Fibroblast of lung (primary cell): ENCODE measurements at regions not wholly inside any gene's neighbourhood (a gene's known extent, or its start where the extent isn't known, plus 50 kb on each side); places are given as distances from the start of the nearest gene placed in this dataset.

ENCODE experiments used
- DNase-seq, 2 donors: peaks; one replicate each; pipeline versions ENCODE4 v3.0.0 to v3.0.0-alpha.2; 2010; ENCODE audit warnings: low read depth in 2 of 2
- H2AFZ ChIP-seq: 2 replicates; pipeline ENCODE4 v1.5.1; 2012; ENCODE audit warnings: low read length, control low read depth, inconsistent platforms
- H3K27ac ChIP-seq: 2 replicates; pipeline ENCODE4 v1.5.1; 2011; ENCODE audit warnings: low read length, control low read depth; ENCODE audit not compliant: insufficient read depth
- H3K27me3 ChIP-seq: 2 replicates; pipeline ENCODE4 v1.5.1; 2011; ENCODE audit warnings: mild to moderate bottlenecking, low read length; ENCODE audit not compliant: control insufficient read depth, insufficient read depth
- H3K36me3 ChIP-seq: 2 replicates; pipeline ENCODE4 v1.5.1; 2011; ENCODE audit warnings: low read length; ENCODE audit not compliant: control insufficient read depth, insufficient read depth
- H3K4me1 ChIP-seq: 2 replicates; pipeline ENCODE4 v1.5.1; 2011; ENCODE audit warnings: low read length; ENCODE audit not compliant: control insufficient read depth, insufficient read depth; ENCODE audit errors: extremely low read depth
- H3K4me2 ChIP-seq: 2 replicates; pipeline ENCODE4 v1.5.1; 2011; ENCODE audit warnings: low read length, control low read depth; ENCODE audit not compliant: insufficient read depth; ENCODE audit errors: extremely low read depth
- H3K4me3 ChIP-seq, 4 experiments: fragments of 200-600 bp in 1 of 4; sonication (generic) in 1 of 4; replicated peaks in 1 of 4; 2 replicates each; pipeline ENCODE4 v1.5.1; 2011 to 2016; ENCODE audit warnings: low read length in 4 of 4, low read depth in 3 of 4, mild to moderate bottlenecking in 3 of 4, control low read depth in 2 of 4, inconsistent platforms in 1 of 4, mixed read lengths in 1 of 4; ENCODE audit not compliant: insufficient read depth in 1 of 4; ENCODE audit errors: control extremely low read depth in 1 of 4
- H3K79me2 ChIP-seq: 2 replicates; pipeline ENCODE4 v1.5.1; 2012; ENCODE audit warnings: mild to moderate bottlenecking, low read length, inconsistent platforms; ENCODE audit not compliant: control insufficient read depth, insufficient read depth
- H3K9ac ChIP-seq: 2 replicates; pipeline ENCODE4 v1.5.1; 2011; ENCODE audit warnings: mild to moderate bottlenecking, low read length, control low read depth; ENCODE audit not compliant: insufficient read depth
- H3K9me3 ChIP-seq: 2 replicates; pipeline ENCODE4 v1.5.1; 2012; ENCODE audit warnings: low read depth, low read length; ENCODE audit not compliant: control insufficient read depth, insufficient read depth
- H4K20me1 ChIP-seq: 2 replicates; pipeline ENCODE4 v1.5.1; 2011; ENCODE audit warnings: low read length; ENCODE audit not compliant: control insufficient read depth, insufficient read depth; ENCODE audit errors: extremely low read depth
- CTCF ChIP-seq, 2 donors: IDR thresholded peaks in 1 of 2; conservative IDR thresholded peaks in 1 of 2; 1 replicate in 1 of 2; 2 replicates in 1 of 2; pipeline ENCODE4 v1.5.1; 2011 to 2012; ENCODE audit warnings: low read length in 2 of 2, control low read depth in 1 of 2, inconsistent platforms in 1 of 2, low read depth in 1 of 2, mild to moderate bottlenecking in 1 of 2
- EZH2 ChIP-seq: IDR thresholded peaks from 2 replicates; pipeline ENCODE4 v1.5.1; 2012; ENCODE audit warnings: low read length, control low read depth, mild to moderate bottlenecking; ENCODE audit errors: missing control alignments

- H3K79me2 ChIP-seq = no peaks in the 10 kb centered on the region
- H4K20me1 ChIP-seq = no peaks in the 10 kb centered on the region
- H3K27ac ChIP-seq = no peak overlapping the region
- TF ChIP-seq EZH2 (no peak), CTCF (conservative IDR thresholded peaks at IDR 0.05 in 1 of 2, IDR thresholded peaks at IDR 0.05 in 1 of 2; ENCODE audit: low read depth in 1 of 2, low read length in 2 of 2) (no peak)
- H2AFZ ChIP-seq = peak overlapping the region; percentile 13
- H3K36me3 ChIP-seq = no peaks in the 10 kb centered on the region
- DNase-seq = no peak
- no peak overlapping the region for H3K4me3 ChIP-seq
- no peaks in the 10 kb centered on the region for H3K9me3 ChIP-seq
- H3K9ac ChIP-seq = no peak overlapping the region
- H3K27me3 ChIP-seq = no peaks in the 10 kb centered on the region
- no peak overlapping the region for H3K4me2 ChIP-seq
- no peaks in the 10 kb centered on the region for H3K4me1 ChIP-seq
Measured at GRCh38 chr6:85372915-85373270, 77.0 kb upstream of the NT5E start.

GRCh38 chr6:85372188-85372914, 77.5 kb upstream of the NT5E start:
- no peak overlapping the region for H3K4me3 ChIP-seq
- H3K4me2 ChIP-seq = no peak overlapping the region
- no peaks in the 10 kb centered on the region for H3K79me2 ChIP-seq
- H3K9ac ChIP-seq = no peak overlapping the region
- no peaks in the 10 kb centered on the region for H3K9me3 ChIP-seq
- H4K20me1 ChIP-seq = no peaks in the 10 kb centered on the region
- H2AFZ ChIP-seq = no peak overlapping the region
- H3K27me3 ChIP-seq = no peaks in the 10 kb centered on the region
- H3K27ac ChIP-seq = no peak overlapping the region
- H3K4me1 ChIP-seq = no peaks in the 10 kb centered on the region
- no peaks in the 10 kb centered on the region for H3K36me3 ChIP-seq
- TF ChIP-seq EZH2 (no peak), CTCF (conservative IDR thresholded peaks at IDR 0.05 in 1 of 2, IDR thresholded peaks at IDR 0.05 in 1 of 2; ENCODE audit: low read depth in 1 of 2, low read length in 2 of 2) (peak in 1 of 2 donors; percentile 5)
- DNase-seq = no peak

GRCh38 chr6:85368631-85369030, 81.3 kb upstream of the NT5E start:
- Histone ChIP-seq H2AFZ (no peak overlapping the region), H3K36me3 (no peaks in the 10 kb centered on the region), H3K79me2 (no peaks in the 10 kb centered on the region), H3K9ac (no peak overlapping the region), H3K27ac (no peak overlapping the region), H4K20me1 (no peaks in the 10 kb centered on the region), H3K9me3 (no peaks in the 10 kb centered on the region), H3K27me3 (no peaks in the 10 kb centered on the region), H3K4me3 (no peak overlapping the region), H3K4me1 (peaks cover 5% of the 10 kb centered on the region), H3K4me2 (no peak overlapping the region)
- DNase-seq = peak in 1 of 2 donors; percentile 22
- TF ChIP-seq CTCF (conservative IDR thresholded peaks at IDR 0.05 in 1 of 2, IDR thresholded peaks at IDR 0.05 in 1 of 2; ENCODE audit: low read depth in 1 of 2, low read length in 2 of 2) (no peak), EZH2 (no peak)
